Vagina (tissue), 2 donors: ENCODE measurements at regions not wholly inside any gene's neighbourhood (a gene's known extent, or its start where the extent isn't known, plus 50 kb on each side); places are given as distances from the start of the nearest gene placed in this dataset.

Source experiments
- POLR2A ChIP-seq, 2 donors: fragments of 450-650 bp; IDR thresholded peaks; one replicate each; pipeline ENCODE4 v1.6.1; 2017; ENCODE audit warnings: antibody characterized with exemption in 2 of 2, mild to moderate bottlenecking in 2 of 2, moderate library complexity in 2 of 2
- TF ChIP-seq, protein P1 (sequence below), 3 experiments: fragments of 450-650 bp in 2 of 3; fragments of 200-600 bp in 1 of 3; sonication (generic) in 1 of 3; IDR thresholded peaks; one replicate each; pipeline ENCODE4 v1.5.1; 2017 to 2019; ENCODE audit warnings: antibody characterized with exemption in 3 of 3, mild to moderate bottlenecking in 2 of 3, moderate library complexity in 2 of 3

DNA sequence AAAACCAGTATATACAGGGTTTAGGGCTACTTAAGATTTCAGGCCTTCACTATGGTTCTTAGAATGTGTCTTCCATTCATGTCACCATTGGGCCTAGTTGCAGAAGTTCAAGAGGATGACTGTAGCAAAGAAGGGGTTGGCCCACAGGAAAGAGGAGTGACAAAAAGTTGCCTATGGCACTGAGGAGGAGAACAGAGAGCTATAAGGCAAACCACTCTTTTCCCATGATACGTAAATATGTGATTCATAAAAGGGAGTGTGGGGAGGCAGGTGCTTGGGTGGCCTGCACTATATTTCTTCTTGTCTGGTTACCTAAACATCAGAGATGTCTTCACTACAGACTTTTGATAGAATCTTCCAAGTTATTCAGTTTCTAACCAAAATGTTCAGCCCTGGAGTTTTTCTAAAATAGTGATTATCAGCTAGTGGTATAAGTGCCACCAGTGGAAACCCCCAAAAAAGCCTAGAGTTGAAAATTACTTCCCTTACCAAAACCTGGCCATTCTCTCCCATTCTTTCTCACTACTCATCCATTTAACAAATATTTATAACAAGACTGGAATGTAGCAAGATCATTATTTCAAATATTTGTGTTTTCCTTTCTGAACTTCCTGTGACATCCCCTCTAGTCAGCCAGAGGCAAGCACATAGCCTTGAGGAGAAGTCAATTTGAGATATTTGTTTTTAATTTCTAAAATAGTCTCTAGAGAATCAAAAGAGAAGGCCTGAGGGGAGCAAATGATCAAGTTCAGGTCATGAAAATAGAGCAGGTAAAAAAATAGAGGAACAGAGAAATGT lies 367.4 kb downstream of the EFNA5 start:
- TF ChIP-seq POLR2A (IDR thresholded peaks at IDR 0.05) = no peak
- TF ChIP-seq, protein P1, sequence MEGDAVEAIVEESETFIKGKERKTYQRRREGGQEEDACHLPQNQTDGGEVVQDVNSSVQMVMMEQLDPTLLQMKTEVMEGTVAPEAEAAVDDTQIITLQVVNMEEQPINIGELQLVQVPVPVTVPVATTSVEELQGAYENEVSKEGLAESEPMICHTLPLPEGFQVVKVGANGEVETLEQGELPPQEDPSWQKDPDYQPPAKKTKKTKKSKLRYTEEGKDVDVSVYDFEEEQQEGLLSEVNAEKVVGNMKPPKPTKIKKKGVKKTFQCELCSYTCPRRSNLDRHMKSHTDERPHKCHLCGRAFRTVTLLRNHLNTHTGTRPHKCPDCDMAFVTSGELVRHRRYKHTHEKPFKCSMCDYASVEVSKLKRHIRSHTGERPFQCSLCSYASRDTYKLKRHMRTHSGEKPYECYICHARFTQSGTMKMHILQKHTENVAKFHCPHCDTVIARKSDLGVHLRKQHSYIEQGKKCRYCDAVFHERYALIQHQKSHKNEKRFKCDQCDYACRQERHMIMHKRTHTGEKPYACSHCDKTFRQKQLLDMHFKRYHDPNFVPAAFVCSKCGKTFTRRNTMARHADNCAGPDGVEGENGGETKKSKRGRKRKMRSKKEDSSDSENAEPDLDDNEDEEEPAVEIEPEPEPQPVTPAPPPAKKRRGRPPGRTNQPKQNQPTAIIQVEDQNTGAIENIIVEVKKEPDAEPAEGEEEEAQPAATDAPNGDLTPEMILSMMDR (IDR thresholded peaks at IDR 0.05) = no peak
